Fibroblast of skin of left quadriceps (primary cell): ENCODE measurements at regions not wholly inside any gene's neighbourhood (a gene's known extent, or its start where the extent isn't known, plus 50 kb on each side); places are given as distances from the start of the nearest gene placed in this dataset.
"Not testable (repeated sequence)": the region's sequence is repeated elsewhere in the genome, so short reads cannot be mapped to it uniquely, and the experiment has no call there.

Experiments used
- DNase-seq, 2 experiments: peaks; one replicate each; pipeline ENCODE4 v3.0.0-alpha.2; 2013; ENCODE audit warnings: low read depth in 2 of 2

- DNase-seq = no peak
Measured at GRCh38 chr4:17010426-17011087, 112.1 kb upstream of the LDB2 start.

GRCh38 chr4:17009871-17010367, 111.5 kb upstream of the LDB2 start:
- no peak for DNase-seq

GRCh38 chr4:17008834-17009345, 110.4 kb upstream of the LDB2 start:
- no peak for DNase-seq

- not testable (repeated sequence) for DNase-seq
Measured at GRCh38 chr4:17003606-17004392, 105.4 kb upstream of the LDB2 start.

- DNase-seq = no peak
Measured at GRCh38 chr4:16995451-16995850, 97.0 kb upstream of the LDB2 start.

- DNase-seq = no peak
Measured at GRCh38 chr4:16993956-16994840, 95.8 kb upstream of the LDB2 start.

- no peak for DNase-seq
Measured at GRCh38 chr4:16992566-16993225, 94.3 kb upstream of the LDB2 start.

- no peak for DNase-seq
Measured at GRCh38 chr4:16991450-16991849, 93.0 kb upstream of the LDB2 start.

GRCh38 chr4:16989371-16989770, 90.9 kb upstream of the LDB2 start:
- DNase-seq = no peak

- no peak for DNase-seq
Measured at GRCh38 chr4:16988814-16989213, 90.4 kb upstream of the LDB2 start.

GRCh38 chr4:16977081-16977480, 78.6 kb upstream of the LDB2 start:
- DNase-seq = peak in 1 of 2 experiments; percentile 15

- peak; percentile 18 to 29 for DNase-seq
Measured at GRCh38 chr4:16969696-16970135, 71.3 kb upstream of the LDB2 start.

GRCh38 chr4:16967722-16968121, 69.3 kb upstream of the LDB2 start:
- DNase-seq = peak; percentile 5 to 7

GRCh38 chr4:16959305-16959704, 60.9 kb upstream of the LDB2 start:
- no peak for DNase-seq

- DNase-seq = peak; percentile 13 to 14
Measured at GRCh38 chr4:16952896-16953630, 54.6 kb upstream of the LDB2 start.

GRCh38 chr4:16952462-16952871, 54.0 kb upstream of the LDB2 start:
- peak; percentile 74 for DNase-seq
